ENCODE measurements at regions not wholly inside any gene's neighbourhood (a gene's known extent, or its start where the extent isn't known, plus 50 kb on each side); places are given as distances from the start of the nearest gene placed in this dataset.

DNA sequence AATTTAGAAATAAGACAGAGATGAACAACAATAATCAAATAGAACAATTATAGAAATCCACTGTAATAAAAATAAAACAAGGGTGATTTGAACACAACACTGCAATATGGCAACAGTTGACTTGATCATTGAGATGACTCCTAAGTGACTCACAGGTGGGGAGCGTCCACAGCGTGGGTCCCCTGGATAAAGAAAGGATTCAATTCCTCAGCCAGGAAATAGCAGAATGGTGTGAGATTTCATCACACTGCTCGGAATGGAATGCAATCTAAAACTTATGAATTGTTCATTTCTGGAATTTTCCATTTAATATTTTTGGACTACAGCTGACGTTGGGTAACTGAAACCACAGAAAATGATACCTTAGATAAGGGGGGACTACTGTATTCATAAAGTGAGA lies 82.0 kb downstream of the CNTN3 start:
- no peaks in the 10 kb centered on the region for H3K27me3 ChIP-seq (ENCODE audit: insufficient read depth, low read length)
- DNase-seq: no peak
- no peak overlapping the region for H3K4me2 ChIP-seq (ENCODE audit: insufficient read depth, insufficient read length, low read length)
- no peak overlapping the region for H3K27ac ChIP-seq (ENCODE audit: insufficient read length, low read depth, low read length)
- Mint-ChIP-seq H3K4me1 (0 out of 4 replicates have a peak, but pooled peaks cover 0 to 2% of the 10 kb centered on the region in 2 experiments), H3K9me3 (0 out of 5 replicates have a peak, but pooled peaks cover 0 to 2% of the 10 kb centered on the region in 2 experiments), H3K27me3 (ENCODE audit: low read depth) (peaks cover 2% of the 10 kb centered on the region; the same call in 1 of the 2 replicates), H3K4me3 (no peak overlapping the region), H3K27ac (no peak overlapping the region), H3K36me3 (ENCODE audit: insufficient read depth in 1 of 3, low read depth in 3 of 3) (no peaks in the 10 kb centered on the region)
- H2BK20ac ChIP-seq (ENCODE audit: low read depth, low read length, poor library complexity, severe bottlenecking): no peak overlapping the region
- no peaks in the 10 kb centered on the region for H3K79me1 ChIP-seq (ENCODE audit: insufficient read depth, low read depth, low read length, poor library complexity, severe bottlenecking)
- H3K4ac ChIP-seq (ENCODE audit: low read depth, low read length): no peak overlapping the region
- no peak overlapping the region for H2BK5ac ChIP-seq (ENCODE audit: insufficient read length, low read length)
- H3K9ac ChIP-seq (ENCODE audit: extremely low read depth, insufficient read length, low read length): no peak overlapping the region
- no peak overlapping the region for H2AK5ac ChIP-seq (ENCODE audit: insufficient read length, low read length)
- no peaks in the 10 kb centered on the region for H4K20me1 ChIP-seq (ENCODE audit: control insufficient read depth, insufficient read depth, insufficient read length)
- H3K56ac ChIP-seq (ENCODE audit: insufficient read length, low read depth, low read length): no peak overlapping the region
- H2AFZ ChIP-seq (ENCODE audit: low read length): no peak overlapping the region
- TF ChIP-seq, protein P1, sequence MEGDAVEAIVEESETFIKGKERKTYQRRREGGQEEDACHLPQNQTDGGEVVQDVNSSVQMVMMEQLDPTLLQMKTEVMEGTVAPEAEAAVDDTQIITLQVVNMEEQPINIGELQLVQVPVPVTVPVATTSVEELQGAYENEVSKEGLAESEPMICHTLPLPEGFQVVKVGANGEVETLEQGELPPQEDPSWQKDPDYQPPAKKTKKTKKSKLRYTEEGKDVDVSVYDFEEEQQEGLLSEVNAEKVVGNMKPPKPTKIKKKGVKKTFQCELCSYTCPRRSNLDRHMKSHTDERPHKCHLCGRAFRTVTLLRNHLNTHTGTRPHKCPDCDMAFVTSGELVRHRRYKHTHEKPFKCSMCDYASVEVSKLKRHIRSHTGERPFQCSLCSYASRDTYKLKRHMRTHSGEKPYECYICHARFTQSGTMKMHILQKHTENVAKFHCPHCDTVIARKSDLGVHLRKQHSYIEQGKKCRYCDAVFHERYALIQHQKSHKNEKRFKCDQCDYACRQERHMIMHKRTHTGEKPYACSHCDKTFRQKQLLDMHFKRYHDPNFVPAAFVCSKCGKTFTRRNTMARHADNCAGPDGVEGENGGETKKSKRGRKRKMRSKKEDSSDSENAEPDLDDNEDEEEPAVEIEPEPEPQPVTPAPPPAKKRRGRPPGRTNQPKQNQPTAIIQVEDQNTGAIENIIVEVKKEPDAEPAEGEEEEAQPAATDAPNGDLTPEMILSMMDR (conservative IDR thresholded peaks at IDR 0.05): no peak
- no peaks in the 10 kb centered on the region for H3K4me1 ChIP-seq (ENCODE audit: insufficient read depth, low read length)
- H3K9me3 ChIP-seq (ENCODE audit: control insufficient read depth, low read depth, low read length): no peaks in the 10 kb centered on the region
- H3K79me2 ChIP-seq (ENCODE audit: insufficient read depth, low read length): no peaks in the 10 kb centered on the region
- H3K23me2 ChIP-seq (ENCODE audit: insufficient read length, low read depth, low read length, poor library complexity, severe bottlenecking): no peaks in the 10 kb centered on the region
- no peak overlapping the region for H2BK15ac ChIP-seq (ENCODE audit: low read depth, low read length)
- no peak overlapping the region for H4K91ac ChIP-seq (ENCODE audit: insufficient read length, low read depth, low read length)
- H3T11ph ChIP-seq (ENCODE audit: low read length): no peak overlapping the region
- WGBS (ENCODE audit: extremely low coverage, insufficient read length, low lambda C conversion rate): no CpG with 5 or more reads among the region's 4 CpGs
- no peak overlapping the region for H2BK120ac ChIP-seq (ENCODE audit: low read depth, low read length, poor library complexity, severe bottlenecking)
- no peak overlapping the region for H2BK12ac ChIP-seq (ENCODE audit: insufficient read length, low read depth, low read length)
- no peak overlapping the region for H4K5ac ChIP-seq (ENCODE audit: insufficient read length, low read depth, low read length)
- no peak overlapping the region for H3K23ac ChIP-seq (ENCODE audit: insufficient read length, low read depth, low read length)
- no peak overlapping the region for H3K18ac ChIP-seq (ENCODE audit: insufficient read length, low read depth, low read length)
- H3K14ac ChIP-seq (ENCODE audit: insufficient read depth, low read length): no peak overlapping the region
- H4K8ac ChIP-seq (replicated peaks; ENCODE audit: insufficient read length, low read depth, low read length): no peak overlapping the region

All from H9 (cell line).